HPDE6-E6E7 (cell line): ENCODE measurements at regions not wholly inside any gene's neighbourhood (a gene's known extent, or its start where the extent isn't known, plus 50 kb on each side); places are given as distances from the start of the nearest gene placed in this dataset.
"Not testable (repeated sequence)": the region's sequence is repeated elsewhere in the genome, so short reads cannot be mapped to it uniquely, and the experiment has no call there.

ENCODE experiments used
- DNase-seq: peaks from one replicate; pipeline ENCODE4 v3.0.0; 2011; ENCODE audit warnings: missing footprints; ENCODE audit errors: extremely low spot score

GRCh38 chr14:43172899-43173548, 1334.1 kb downstream of the FSCB start:
- no peak for DNase-seq

DNA sequence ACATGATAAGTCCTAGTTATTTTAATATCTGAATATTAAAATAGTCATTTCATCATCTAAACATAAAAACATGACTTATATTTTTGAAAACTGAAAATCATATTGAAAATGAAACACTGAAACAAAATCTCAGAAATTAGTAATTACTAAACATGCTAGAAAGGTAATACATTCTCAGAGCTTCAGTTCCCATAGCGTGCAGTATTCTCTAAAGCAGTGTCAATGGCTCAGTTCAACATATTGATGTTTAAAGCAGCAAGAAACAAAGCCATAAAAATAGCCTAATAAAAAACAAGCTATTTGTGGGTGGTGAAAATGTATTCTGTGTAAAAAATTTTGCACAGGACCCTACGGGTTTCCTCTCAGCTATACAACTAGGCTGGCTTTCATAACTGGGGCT, 1337.4 kb downstream of the FSCB start:
- DNase-seq: no peak

DNA sequence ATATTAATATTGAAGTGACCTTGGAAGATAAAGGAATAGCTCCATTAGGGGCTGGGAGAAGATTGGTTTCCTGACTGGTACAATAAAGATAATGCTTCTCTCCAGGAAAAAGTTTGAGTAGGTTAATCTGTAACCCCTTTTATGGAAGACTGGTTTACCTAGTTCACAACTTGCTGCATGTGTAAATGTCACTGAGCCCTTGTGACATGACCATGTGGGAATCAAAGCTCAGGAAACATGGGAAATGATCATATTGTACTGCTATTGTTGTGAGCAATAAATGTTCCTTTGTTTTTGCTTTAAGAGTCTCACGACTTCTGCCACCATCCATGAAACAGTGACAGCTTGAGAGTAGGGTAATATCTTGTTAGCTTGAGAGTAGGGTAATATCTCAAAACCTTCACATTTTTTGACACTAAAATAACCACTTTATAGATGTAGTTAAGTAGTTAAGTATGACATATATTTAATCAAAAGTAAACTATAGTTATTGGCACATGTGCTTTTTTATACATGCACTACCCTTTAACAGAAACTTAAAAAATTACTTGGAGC, 1338.6 kb downstream of the FSCB start:
- DNase-seq: no peak

GRCh38 chr14:43166163-43166562, 1340.9 kb downstream of the FSCB start:
- DNase-seq: no peak

GRCh38 chr14:43165651-43166050, 1341.4 kb downstream of the FSCB start:
- no peak for DNase-seq

- no peak for DNase-seq
Observed at GRCh38 chr14:43161477-43161876, 1345.6 kb downstream of the FSCB start.

DNA sequence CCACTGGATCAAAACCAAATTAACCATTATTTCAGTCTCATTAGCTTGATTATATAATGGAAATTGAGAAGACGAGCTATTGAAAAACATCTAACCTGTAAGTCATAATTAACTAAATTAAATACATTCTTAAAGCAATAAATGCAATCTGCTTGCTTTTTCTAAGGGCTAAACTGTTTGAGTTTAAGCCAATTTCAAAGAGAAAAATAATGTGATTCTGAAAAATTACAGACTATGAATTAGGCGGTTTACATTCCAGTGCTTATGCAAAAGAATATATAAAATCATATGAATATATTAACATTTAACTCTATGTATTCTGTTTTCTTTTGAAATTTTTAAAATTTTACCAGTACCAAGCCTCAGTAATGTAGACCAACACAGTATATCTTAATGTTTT, 1349.4 kb downstream of the FSCB start:
- DNase-seq: no peak

- DNase-seq: no peak
Observed at GRCh38 chr14:43155924-43156323, 1351.2 kb downstream of the FSCB start.

- DNase-seq: no peak
Observed at GRCh38 chr14:43155258-43155657, 1351.8 kb downstream of the FSCB start.

DNA sequence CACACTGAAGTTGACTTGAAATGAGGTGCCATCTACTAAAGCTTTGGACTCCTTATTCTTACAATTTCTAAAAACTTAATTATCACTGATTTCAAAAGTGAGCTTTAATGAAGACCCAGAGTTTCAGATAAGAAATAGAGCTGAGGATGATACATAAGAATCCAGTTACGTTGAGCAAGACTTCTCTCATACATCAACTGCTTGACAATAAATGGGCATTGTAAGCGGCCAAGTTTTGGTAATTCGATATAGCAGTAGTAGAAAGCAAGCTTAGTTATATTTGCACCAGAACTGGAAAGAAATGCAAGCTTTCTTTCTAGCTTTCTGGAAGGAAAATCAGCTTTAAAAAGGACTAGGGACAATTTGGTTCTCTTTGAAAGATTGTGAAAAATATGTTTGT, 1359.6 kb downstream of the FSCB start:
- no peak for DNase-seq

DNA sequence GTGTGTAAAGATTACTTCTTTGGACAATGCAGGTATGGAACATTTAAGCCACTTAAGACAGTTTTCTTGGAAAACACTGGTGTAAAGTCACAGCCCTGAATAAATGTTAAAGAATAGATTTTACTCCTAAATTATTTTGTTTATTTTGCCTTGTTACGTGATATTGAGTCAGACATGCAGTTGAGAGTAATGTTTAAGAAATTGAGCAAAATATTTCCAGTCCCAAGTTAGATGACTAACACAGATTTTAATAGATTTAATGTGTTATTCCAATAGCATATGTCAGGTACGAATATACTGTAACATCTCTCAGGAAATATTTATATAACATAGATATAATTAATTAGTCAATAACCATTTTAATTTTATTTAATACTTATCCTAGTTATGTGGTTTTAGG, 1361.7 kb downstream of the FSCB start:
- no peak for DNase-seq

GRCh38 chr14:43143106-43143505, 1364.0 kb downstream of the FSCB start:
- no peak for DNase-seq

- no peak for DNase-seq
Observed at GRCh38 chr14:43141636-43142191, 1365.4 kb downstream of the FSCB start.

GRCh38 chr14:43140453-43140852, 1366.6 kb downstream of the FSCB start:
- DNase-seq: no peak

- DNase-seq: no peak
Observed at GRCh38 chr14:43135877-43136411, 1371.1 kb downstream of the FSCB start.

DNA sequence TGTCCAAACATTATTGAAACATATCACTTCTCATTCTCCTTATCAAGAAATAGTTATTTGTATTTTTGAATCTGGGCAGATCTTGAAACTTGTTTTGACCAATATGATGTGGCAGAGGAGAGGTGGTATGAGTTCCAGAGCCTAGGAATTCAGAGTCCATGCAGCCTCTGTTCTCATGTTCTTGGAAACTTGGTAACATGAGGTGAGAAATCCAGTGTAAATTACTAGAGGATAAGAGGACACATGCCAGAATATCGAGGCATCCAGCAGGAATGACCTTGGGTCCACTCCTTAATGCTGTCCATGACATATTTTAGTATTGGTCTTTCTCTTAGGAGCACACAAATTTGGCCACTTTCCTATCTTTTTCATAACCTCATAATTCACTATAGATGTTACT, 1374.6 kb downstream of the FSCB start:
- DNase-seq: no peak

DNA sequence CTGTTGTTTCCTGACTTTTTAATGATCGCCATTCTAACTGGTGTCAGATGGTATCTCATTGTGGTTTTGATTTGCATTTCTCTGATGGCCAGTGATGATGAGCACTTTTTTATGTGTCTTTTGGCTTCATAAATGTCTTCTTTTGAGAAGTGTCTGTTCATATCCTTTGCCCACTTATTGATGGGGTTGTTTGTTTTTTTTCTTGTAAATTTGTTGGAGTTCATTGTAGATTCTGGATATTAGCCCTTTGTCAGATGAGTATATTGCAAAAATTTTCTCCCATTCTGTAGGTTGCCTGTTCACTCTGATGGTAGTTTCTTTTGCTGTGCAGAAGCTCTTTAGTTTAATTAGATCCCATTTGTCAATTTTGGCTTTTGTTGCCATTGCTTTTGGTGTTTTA, 1378.7 kb downstream of the FSCB start:
- DNase-seq: not testable (repeated sequence)

DNA sequence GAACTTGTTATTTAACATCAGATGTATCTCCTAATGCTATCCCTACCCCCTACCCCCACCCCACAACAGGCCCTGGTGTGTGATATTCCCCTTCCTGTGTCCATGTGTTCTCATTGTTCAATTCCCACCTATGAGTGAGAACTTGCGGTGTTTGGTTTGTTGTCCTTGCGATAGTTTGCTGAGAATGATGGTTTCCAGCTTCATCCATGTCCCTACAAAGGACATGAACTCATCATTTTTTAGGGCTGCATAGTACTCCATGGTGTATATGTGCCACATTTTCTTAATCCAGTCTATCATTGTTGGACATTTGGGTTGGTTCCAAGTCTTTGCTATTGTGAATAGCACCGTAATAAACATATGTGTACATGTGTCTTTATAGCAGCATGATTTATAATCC, 1379.2 kb downstream of the FSCB start:
- DNase-seq: not testable (repeated sequence)

- no peak for DNase-seq
Observed at GRCh38 chr14:43123544-43123943, 1383.5 kb downstream of the FSCB start.

GRCh38 chr14:43119672-43120071, 1387.4 kb downstream of the FSCB start:
- DNase-seq: no peak

- no peak for DNase-seq
Observed at GRCh38 chr14:43116341-43116740, 1390.7 kb downstream of the FSCB start.

GRCh38 chr14:43105305-43105704, 1401.8 kb downstream of the FSCB start:
- no peak for DNase-seq

GRCh38 chr14:43090380-43090779, 1416.7 kb downstream of the FSCB start:
- DNase-seq: no peak
